ENCODE measurements at regions not wholly inside any gene's neighbourhood (a gene's known extent, or its start where the extent isn't known, plus 50 kb on each side); places are given as distances from the start of the nearest gene placed in this dataset.

- no peak for DNase-seq
Observed at GRCh38 chr21:35682904-35683549, 377.3 kb downstream of the SETD4 start.

- no peak for DNase-seq
Observed at GRCh38 chr21:35681946-35682345, 378.4 kb downstream of the SETD4 start.

GRCh38 chr21:35679076-35679475 is 381.2 kb downstream of the SETD4 start:
- no peak for DNase-seq

GRCh38 chr21:35678393-35678792 is 381.9 kb downstream of the SETD4 start:
- DNase-seq, result no peak

GRCh38 chr21:35677298-35677841 is 383.0 kb downstream of the SETD4 start:
- DNase-seq, result no peak

- no peak for DNase-seq
Observed at GRCh38 chr21:35674895-35675470, 385.3 kb downstream of the SETD4 start.

GRCh38 chr21:35674091-35674671 is 386.1 kb downstream of the SETD4 start:
- DNase-seq, result no peak

- no peak for DNase-seq
Observed at GRCh38 chr21:35672313-35672712, 388.0 kb downstream of the SETD4 start.

GRCh38 chr21:35664683-35665082 is 395.6 kb downstream of the SETD4 start:
- DNase-seq, result no peak

- no peak for DNase-seq
Observed at GRCh38 chr21:35663856-35664606, 396.3 kb downstream of the SETD4 start.

- DNase-seq, result no peak
Observed at GRCh38 chr21:35658242-35658641, 402.1 kb downstream of the SETD4 start.

GRCh38 chr21:35652872-35653271 is 407.5 kb downstream of the SETD4 start:
- DNase-seq, result no peak

- no peak for DNase-seq
Observed at GRCh38 chr21:35652196-35652595, 408.1 kb downstream of the SETD4 start.

GRCh38 chr21:35651196-35651595 is 409.1 kb downstream of the SETD4 start:
- DNase-seq, result peak; percentile 29

GRCh38 chr21:35649186-35649585 is 411.1 kb downstream of the SETD4 start:
- peak; percentile 56 for DNase-seq

GRCh38 chr21:35648512-35648911 is 411.8 kb downstream of the SETD4 start:
- DNase-seq, result peak; percentile 95

- DNase-seq, result no peak
Observed at GRCh38 chr21:35646606-35647005, 413.7 kb downstream of the SETD4 start.

GRCh38 chr21:35645991-35646390 is 414.3 kb downstream of the SETD4 start:
- DNase-seq, result no peak

- DNase-seq, result no peak
Observed at GRCh38 chr21:35644523-35644922, 415.8 kb downstream of the SETD4 start.

- DNase-seq, result no peak
Observed at GRCh38 chr21:35643176-35643575, 417.1 kb downstream of the SETD4 start.

GRCh38 chr21:35641271-35642016 is 418.9 kb downstream of the SETD4 start:
- no peak for DNase-seq

GRCh38 chr21:35637431-35637830 is 422.9 kb downstream of the SETD4 start:
- no peak for DNase-seq

GRCh38 chr21:35635994-35636393 is 424.3 kb downstream of the SETD4 start:
- no peak for DNase-seq

Measured in NCI-H1092 treated with DMSO at 0.1 percent for 48 hours (cell line).